Lower leg skin (tissue), 4 donors: ENCODE measurements at regions not wholly inside any gene's neighbourhood (a gene's known extent, or its start where the extent isn't known, plus 50 kb on each side); places are given as distances from the start of the nearest gene placed in this dataset.

ENCODE experiments used
- DNase-seq, 2 donors: peaks; one replicate each; pipeline ENCODE4 v3.0.0-alpha.2; 2019; ENCODE audit warnings: low spot score in 2 of 2
- H3K4me3 ChIP-seq: fragments of 200-600 bp; sonication (generic); 2 replicates; pipeline ENCODE4 v1.5.1; 2017; ENCODE audit warnings: mild to moderate bottlenecking, low read depth; ENCODE audit not compliant: poor library complexity, severe bottlenecking
- CTCF ChIP-seq, 3 donors: fragments of 450-650 bp; IDR thresholded peaks; one replicate each; pipeline ENCODE4 v1.5.1; 2016; ENCODE audit warnings: antibody characterized with exemption in 3 of 3, mild to moderate bottlenecking in 3 of 3, moderate library complexity in 2 of 3
- POLR2A ChIP-seq, 2 donors: fragments of 450-650 bp; IDR thresholded peaks; one replicate each; pipeline ENCODE4 v1.6.1; 2016 to 2017; ENCODE audit warnings: antibody characterized with exemption in 2 of 2, mild to moderate bottlenecking in 1 of 2, moderate library complexity in 1 of 2
- WGBS, 2 donors: methylation state at CpG; one replicate each; pipeline ENCODE4 v1.1.5; 2018; 5-methylcytosine and 5-hydroxymethylcytosine counted together
- intact Hi-C: fragments of 100-400 bp; cut with DNase I; formaldehyde crosslinking; loops from one replicate; pipeline ENCODE4 v1.15.0; 2023; ENCODE audit warnings: low total_unique reads

DNA sequence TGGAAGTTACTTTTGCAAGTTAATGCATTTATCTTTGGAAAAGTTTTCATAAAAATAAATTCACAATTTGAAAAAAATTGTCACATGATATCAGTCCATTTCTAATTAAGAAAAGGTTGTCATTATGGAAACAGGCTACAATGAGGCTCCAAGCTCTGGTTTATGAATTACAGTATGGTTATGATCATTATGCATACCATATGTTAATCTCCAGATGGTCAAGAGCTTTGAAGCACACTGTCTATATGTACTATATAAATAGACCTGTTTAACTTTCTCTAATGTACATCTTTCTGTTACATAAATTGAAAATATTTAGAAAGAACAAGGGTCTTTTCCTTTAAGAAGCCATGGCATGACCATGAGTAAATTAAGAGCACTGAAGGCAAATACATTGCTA, 2338.8 kb downstream of the PCDH7 start:
- DNase-seq: no peak
- TF ChIP-seq POLR2A (IDR thresholded peaks at IDR 0.05): no peak
- no peak for TF ChIP-seq CTCF (IDR thresholded peaks at IDR 0.05)
- H3K4me3 ChIP-seq: no peak overlapping the region
- intact Hi-C loops: no loop called here

- no peak for DNase-seq
- no peak overlapping the region for H3K4me3 ChIP-seq
- 52 to 59% methylated on average over 12 of the region's 12 CpGs for WGBS, 2 donors
- TF ChIP-seq POLR2A (IDR thresholded peaks at IDR 0.05) (no peak), CTCF (IDR thresholded peaks at IDR 0.05) (no peak)
- intact Hi-C loops: no loop called here
Measured at GRCh38 chr4:33060674-33061542, 2340.7 kb downstream of the PCDH7 start.

DNA sequence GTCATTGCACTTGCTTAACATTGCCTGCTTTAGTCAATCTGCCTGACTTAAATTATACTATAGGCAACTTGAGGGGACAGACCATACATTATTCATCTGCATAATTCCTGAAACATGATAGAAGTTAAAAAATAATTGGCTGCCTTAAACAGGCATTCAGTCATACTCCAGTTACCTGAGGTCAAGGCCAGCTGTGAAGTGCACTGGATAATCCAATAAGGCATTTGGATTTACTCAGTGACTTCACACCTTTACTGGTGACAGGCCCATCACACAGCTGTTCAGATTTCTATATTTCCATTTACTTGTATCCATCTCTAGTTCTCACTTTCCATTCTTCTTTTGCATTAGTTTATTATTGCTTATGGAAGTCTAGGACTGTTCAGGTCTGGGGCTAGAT, 2341.6 kb downstream of the PCDH7 start:
- DNase-seq: no peak
- intact Hi-C loops: no loop called here
- no peak for TF ChIP-seq CTCF (IDR thresholded peaks at IDR 0.05)
- TF ChIP-seq POLR2A (IDR thresholded peaks at IDR 0.05): no peak
- no peak overlapping the region for H3K4me3 ChIP-seq

DNA sequence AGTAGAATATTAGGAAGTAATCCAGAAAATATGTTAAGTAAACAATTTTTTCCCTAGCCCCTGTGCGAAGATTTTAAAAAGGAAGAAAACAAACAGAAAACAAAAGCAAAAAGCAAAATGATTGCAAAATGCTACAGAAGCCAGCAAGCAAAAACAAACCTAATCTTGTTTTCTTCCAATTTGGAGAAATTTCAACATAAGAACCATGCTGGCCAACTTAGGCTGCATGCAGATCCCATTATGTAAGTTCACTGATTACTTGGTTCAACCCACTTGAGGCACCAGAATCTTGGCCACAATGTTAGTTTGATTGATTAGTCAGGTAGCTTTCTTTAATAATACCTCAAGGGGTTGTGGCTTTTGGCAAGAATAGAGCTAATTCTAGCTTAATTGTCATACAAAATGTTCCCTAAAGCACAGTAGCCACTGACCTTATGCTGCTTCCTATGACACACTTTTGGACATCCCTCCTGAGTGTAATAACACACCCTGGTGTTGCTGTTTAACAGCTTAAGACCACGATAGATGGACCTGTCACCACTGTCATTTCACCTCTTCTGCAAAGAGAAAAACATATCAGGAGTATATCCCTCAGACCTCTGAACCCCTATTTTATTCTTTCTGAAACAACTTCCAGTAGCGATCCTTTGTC, 2342.1 kb downstream of the PCDH7 start:
- no peak for DNase-seq
- 68 to 74% methylated on average over 3 of the region's 3 CpGs for WGBS, 2 donors
- no peak overlapping the region for H3K4me3 ChIP-seq
- intact Hi-C loops: no loop called here
- TF ChIP-seq POLR2A (IDR thresholded peaks at IDR 0.05) (no peak), CTCF (IDR thresholded peaks at IDR 0.05) (no peak)

GRCh38 chr4:33063241-33063640, 2343.1 kb downstream of the PCDH7 start:
- no peak for TF ChIP-seq POLR2A (IDR thresholded peaks at IDR 0.05)
- no peak for TF ChIP-seq CTCF (IDR thresholded peaks at IDR 0.05)
- intact Hi-C loops: no loop called here
- 39 to 43% methylated on average over 2 of the region's 2 CpGs for WGBS, 2 donors
- H3K4me3 ChIP-seq: no peak overlapping the region
- no peak for DNase-seq
